PC-9 (cell line): ENCODE measurements at regions not wholly inside any gene's neighbourhood (a gene's known extent, or its start where the extent isn't known, plus 50 kb on each side); places are given as distances from the start of the nearest gene placed in this dataset.
"Not testable (repeated sequence)": the region's sequence is repeated elsewhere in the genome, so short reads cannot be mapped to it uniquely, and the experiment has no call there.

Experiments used
- EZH2 ChIP-seq: fragments of 200-600 bp; sonication (generic); IDR thresholded peaks from 2 replicates; pipeline ENCODE4 v1.8.0; 2017; ENCODE audit warnings: antibody characterized with exemption, low read depth
- TF ChIP-seq, protein P1 (sequence below): fragments of 200-600 bp; sonication (generic); conservative IDR thresholded peaks from 2 replicates; pipeline ENCODE4 v1.6.1; 2017; ENCODE audit warnings: mixed run types, antibody characterized with exemption, mild to moderate bottlenecking, moderate library complexity

- TF ChIP-seq, protein P1, sequence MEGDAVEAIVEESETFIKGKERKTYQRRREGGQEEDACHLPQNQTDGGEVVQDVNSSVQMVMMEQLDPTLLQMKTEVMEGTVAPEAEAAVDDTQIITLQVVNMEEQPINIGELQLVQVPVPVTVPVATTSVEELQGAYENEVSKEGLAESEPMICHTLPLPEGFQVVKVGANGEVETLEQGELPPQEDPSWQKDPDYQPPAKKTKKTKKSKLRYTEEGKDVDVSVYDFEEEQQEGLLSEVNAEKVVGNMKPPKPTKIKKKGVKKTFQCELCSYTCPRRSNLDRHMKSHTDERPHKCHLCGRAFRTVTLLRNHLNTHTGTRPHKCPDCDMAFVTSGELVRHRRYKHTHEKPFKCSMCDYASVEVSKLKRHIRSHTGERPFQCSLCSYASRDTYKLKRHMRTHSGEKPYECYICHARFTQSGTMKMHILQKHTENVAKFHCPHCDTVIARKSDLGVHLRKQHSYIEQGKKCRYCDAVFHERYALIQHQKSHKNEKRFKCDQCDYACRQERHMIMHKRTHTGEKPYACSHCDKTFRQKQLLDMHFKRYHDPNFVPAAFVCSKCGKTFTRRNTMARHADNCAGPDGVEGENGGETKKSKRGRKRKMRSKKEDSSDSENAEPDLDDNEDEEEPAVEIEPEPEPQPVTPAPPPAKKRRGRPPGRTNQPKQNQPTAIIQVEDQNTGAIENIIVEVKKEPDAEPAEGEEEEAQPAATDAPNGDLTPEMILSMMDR, result not testable (repeated sequence)
- not testable (repeated sequence) for TF ChIP-seq EZH2
Measured at GRCh38 chr4:3618341-3618740, 86.1 kb upstream of the LRPAP1 start.
